K562 (cell line): ENCODE measurements at regions not wholly inside any gene's neighbourhood (a gene's known extent, or its start where the extent isn't known, plus 50 kb on each side); places are given as distances from the start of the nearest gene placed in this dataset.
A peak's percentile ranks its signal among the peaks of the same experiment; 100 is the strongest.

Experiments
- ATAC-seq: fragments of 200-7000 bp; cut with Tn5 transposase; 3 replicates; pipeline ENCODE4 v1.9.1; 2020; ENCODE audit warnings: moderate library complexity
- BruUV-seq: library from RNA; stranded (reverse); fragments of 400-500 nt; replicated peaks from 2 replicates; lab custom pipeline; 2021; lab: Mats Ljungman, UMichigan
- CTCF ChIA-PET: fragments of 300-600 bp; formaldehyde crosslinking; extraction: SDS; loops from one replicate; lab custom pipeline; 2021; ENCODE audit warnings: low intra/inter-chr PET ratio; lab: Yijun Ruan, JAX
- POLR2A ChIA-PET: fragments of 300-600, 350-650 bp; sonication (Branson Sonifier 250); formaldehyde crosslinking; extraction: SDS; loops from one replicate; lab custom pipeline; 2021; ENCODE audit warnings: antibody characterized with exemption, inconsistent platforms; lab: Yijun Ruan, JAX
- DNase-seq, 4 experiments: peaks; one replicate each; pipeline versions ENCODE4 v3.0.0 to v3.0.0-alpha.2; 2011 to 2018; ENCODE audit warnings: low spot score in 3 of 4, mixed read lengths in 3 of 4; ENCODE audit errors: extremely low read depth in 1 of 4
- FAIRE-seq: peaks from 2 replicates; lab custom pipeline; 2011; peaks lifted over from hg19 to GRCh38; lab: Jason Lieb, UNC
- H2AFZ ChIP-seq: 2 replicates; pipeline ENCODE4 v1.6.0; 2011; ENCODE audit warnings: low read depth, low read length, control low read depth, inconsistent platforms
- H3K27ac ChIP-seq: fragments of 200-600 bp; 3 replicates; pipeline ENCODE4 v1.8.0; 2011; ENCODE audit warnings: low read depth, mild to moderate bottlenecking, control low read depth, inconsistent platforms, low read length, moderate library complexity, mixed read lengths; ENCODE audit errors: extremely low read depth
- H3K27me3 ChIP-seq, 2 experiments: fragments of 300-600 bp in 1 of 2; 2 replicates in 1 of 2; 3 replicates in 1 of 2; pipeline versions ENCODE4 v1.6.0 to v1.8.0; 2011; ENCODE audit warnings: inconsistent platforms in 2 of 2, low read length in 2 of 2, mild to moderate bottlenecking in 1 of 2, mixed read lengths in 1 of 2, moderate library complexity in 1 of 2; ENCODE audit not compliant: control insufficient read depth in 2 of 2, insufficient read depth in 2 of 2
- H3K36me3 ChIP-seq: fragments of 300-600 bp; 3 replicates; pipeline ENCODE4 v1.8.0; 2011; ENCODE audit warnings: mild to moderate bottlenecking, low read length, inconsistent platforms; ENCODE audit not compliant: control insufficient read depth, insufficient read depth
- H3K4me1 ChIP-seq, 2 experiments: fragments of 200-600 bp in 1 of 2; replicated peaks in 1 of 2; 2 replicates in 1 of 2; 3 replicates in 1 of 2; pipeline versions ENCODE4 v1.5.1 to v1.8.0; 2011; ENCODE audit warnings: inconsistent platforms in 2 of 2, low read length in 2 of 2, mild to moderate bottlenecking in 1 of 2, mixed read lengths in 1 of 2, moderate library complexity in 1 of 2; ENCODE audit not compliant: control insufficient read depth in 2 of 2, insufficient read depth in 2 of 2
- H3K4me2 ChIP-seq: 2 replicates; pipeline ENCODE4 v1.6.1; 2011; ENCODE audit warnings: low read length, control low read depth, inconsistent platforms, mixed read lengths; ENCODE audit not compliant: insufficient read depth
- H3K4me3 ChIP-seq: fragments of 200-600 bp; sonication (generic), shearing (Covaris generic); 2 replicates; pipeline ENCODE4 v1.5.1; 2016; ENCODE audit warnings: control low read depth, inconsistent platforms
- H3K79me2 ChIP-seq: fragments of 200-600 bp; 3 replicates; pipeline ENCODE4 v1.8.0; 2011; ENCODE audit warnings: low read length, inconsistent platforms; ENCODE audit not compliant: control insufficient read depth, insufficient read depth
- H3K9ac ChIP-seq, 2 experiments: 2 replicates each; pipeline versions ENCODE4 v1.6.0 to v1.6.1; 2011; ENCODE audit warnings: low read depth in 2 of 2, low read length in 2 of 2, control low read depth in 1 of 2, inconsistent platforms in 1 of 2, mild to moderate bottlenecking in 1 of 2, mixed read lengths in 1 of 2; ENCODE audit not compliant: insufficient read depth in 1 of 2
- H3K9me1 ChIP-seq: one replicate; pipeline ENCODE4 v1.6.0; 2011; ENCODE audit warnings: inconsistent platforms, mild to moderate bottlenecking, low read length, moderate library complexity; ENCODE audit not compliant: control insufficient read depth, insufficient read depth
- H3K9me3 ChIP-seq: replicated peaks from 2 replicates; pipeline ENCODE4 v1.5.1; 2011; ENCODE audit warnings: low read depth, low read length, inconsistent platforms; ENCODE audit not compliant: control insufficient read depth, insufficient read depth
- H4K20me1 ChIP-seq: replicated peaks from 2 replicates; pipeline ENCODE4 v1.6.1; 2011; ENCODE audit warnings: low read length, inconsistent platforms, mixed read lengths; ENCODE audit not compliant: control insufficient read depth, insufficient read depth
- BRF1 ChIP-seq: IDR thresholded peaks from 3 replicates; pipeline ENCODE4 v1.6.1; 2011; ENCODE audit warnings: borderline replicate concordance, mild to moderate bottlenecking; ENCODE audit not compliant: insufficient read length; ENCODE audit errors: extremely low read depth
- CBX3 ChIP-seq, 2 experiments: IDR thresholded peaks; 1 replicate in 1 of 2; 2 replicates in 1 of 2; pipeline ENCODE4 v1.6.1; 2012; ENCODE audit warnings: inconsistent platforms in 2 of 2, low read length in 2 of 2, borderline replicate concordance in 1 of 2, control low read depth in 1 of 2
- CC2D1A ChIP-seq: fragments of 450-650 bp; IDR thresholded peaks from 2 replicates; pipeline ENCODE4 v1.6.1; 2017; ENCODE audit warnings: mild to moderate bottlenecking
- CCNT2 ChIP-seq: IDR thresholded peaks from 2 replicates; pipeline ENCODE4 v1.6.1; 2011; ENCODE audit warnings: borderline replicate concordance, low read depth, mild to moderate bottlenecking, moderate library complexity, mixed read lengths, low read length; ENCODE audit not compliant: insufficient read length; ENCODE audit errors: extremely low read depth
- DDX20 ChIP-seq: fragments of 450-650 bp; IDR thresholded peaks from 2 replicates; pipeline ENCODE4 v1.6.1; 2016; ENCODE audit warnings: missing genetic modification characterization, low read depth, mild to moderate bottlenecking, missing compliant biosample characterization, moderate library complexity
- FOXK2 ChIP-seq, 2 experiments: fragments of 450-650 bp; IDR thresholded peaks in 1 of 2; conservative IDR thresholded peaks in 1 of 2; 2 replicates each; pipeline ENCODE4 v1.6.1; 2016; ENCODE audit warnings: low read depth in 2 of 2, mild to moderate bottlenecking in 1 of 2
- GABPB1 ChIP-seq: sonication (generic); formaldehyde crosslinking; IDR thresholded peaks from 2 replicates; pipeline ENCODE4 v1.8.0; 2022; ENCODE audit warnings: mild to moderate bottlenecking, missing genetic modification reagents
- GABPB2 ChIP-seq: fragments of 250-450 bp; sonication (Bioruptor Pico); conservative IDR thresholded peaks from 2 replicates; pipeline ENCODE4 v1.5.1; 2021; ENCODE audit warnings: mild to moderate bottlenecking
- HSF4 ChIP-seq: fragments of 250-450 bp; sonication (Bioruptor Pico); IDR thresholded peaks from 2 replicates; pipeline ENCODE4 v2.1.2; 2022; ENCODE audit warnings: mild to moderate bottlenecking, moderate library complexity, borderline replicate concordance
- KAT8 ChIP-seq: fragments of 450-650 bp; IDR thresholded peaks from 2 replicates; pipeline ENCODE4 v1.6.1; 2016; ENCODE audit warnings: low read depth, mild to moderate bottlenecking
- MTA3 ChIP-seq: fragments of 450-650 bp; formaldehyde crosslinking; IDR thresholded peaks from 2 replicates; pipeline ENCODE4 v1.6.1; 2017; ENCODE audit warnings: mild to moderate bottlenecking, borderline replicate concordance
- SMARCB1 ChIP-seq: IDR thresholded peaks from 2 replicates; pipeline ENCODE4 v1.6.1; 2011; ENCODE audit warnings: improper control_type of control experiment, low read depth; ENCODE audit not compliant: insufficient read length
- TBL1XR1 ChIP-seq, 2 experiments: IDR thresholded peaks; 2 replicates each; pipeline ENCODE4 v1.6.1; 2012; ENCODE audit warnings: improper control_type of control experiment in 2 of 2, low read length in 2 of 2, mild to moderate bottlenecking in 1 of 2
- WHSC1 ChIP-seq: IDR thresholded peaks from one replicate; pipeline ENCODE4 v1.6.1; 2012; ENCODE audit warnings: low read length, control low read depth, inconsistent platforms
- ZNF408 ChIP-seq: fragments of 250-450 bp; sonication (Bioruptor Pico); IDR thresholded peaks from 2 replicates; pipeline ENCODE4 v1.4.0; 2020; ENCODE audit warnings: low read depth, mild to moderate bottlenecking, moderate library complexity
- ZNF696 ChIP-seq: fragments of 250-450 bp; sonication (Bioruptor Pico); conservative IDR thresholded peaks from 2 replicates; pipeline ENCODE4 v1.4.0; 2020; ENCODE audit warnings: mild to moderate bottlenecking, moderate library complexity
- ZNF764 ChIP-seq: fragments of 250-450 bp; sonication (Bioruptor Pico); IDR thresholded peaks from 2 replicates; pipeline ENCODE4 v1.4.0; 2020; ENCODE audit warnings: low read depth, mild to moderate bottlenecking, moderate library complexity
- ZSCAN32 ChIP-seq: fragments of 450-650 bp; formaldehyde crosslinking; IDR thresholded peaks from 2 replicates; pipeline ENCODE4 v1.4.0; 2020; ENCODE audit warnings: mild to moderate bottlenecking, moderate library complexity
- WGBS: fragments of 100-300 bp; shearing (Covaris generic); methylation state at CpG from one replicate; pipeline ENCODE4 v1.1.6; 2016; ENCODE audit warnings: low coverage, mixed read lengths; ENCODE audit not compliant: insufficient coverage; ENCODE audit errors: missing lambda C conversion rate; 5-methylcytosine and 5-hydroxymethylcytosine counted together
- in situ Hi-C: fragments of 300-500 bp; cut with MboI; formaldehyde crosslinking; loops from 4 replicates; pipeline ENCODE4 v1.15.0; 2018; ENCODE audit warnings: inconsistent platforms, mixed read lengths
- intact Hi-C: fragments of 100-400 bp; cut with micrococcal nuclease; formaldehyde crosslinking; loops from 2 replicates; pipeline ENCODE4 v1.14.2; 2022
- TF ChIP-seq, protein P1 (sequence below): sonication (generic); formaldehyde crosslinking; IDR thresholded peaks from 2 replicates; pipeline ENCODE4 v1.8.0; 2022; ENCODE audit warnings: mild to moderate bottlenecking, missing genetic modification reagents
- TF ChIP-seq, protein P2 (sequence below): fragments of 450-650 bp; IDR thresholded peaks from 2 replicates; pipeline ENCODE4 v1.6.1; 2017; ENCODE audit warnings: antibody characterized with exemption, mild to moderate bottlenecking

DNA sequence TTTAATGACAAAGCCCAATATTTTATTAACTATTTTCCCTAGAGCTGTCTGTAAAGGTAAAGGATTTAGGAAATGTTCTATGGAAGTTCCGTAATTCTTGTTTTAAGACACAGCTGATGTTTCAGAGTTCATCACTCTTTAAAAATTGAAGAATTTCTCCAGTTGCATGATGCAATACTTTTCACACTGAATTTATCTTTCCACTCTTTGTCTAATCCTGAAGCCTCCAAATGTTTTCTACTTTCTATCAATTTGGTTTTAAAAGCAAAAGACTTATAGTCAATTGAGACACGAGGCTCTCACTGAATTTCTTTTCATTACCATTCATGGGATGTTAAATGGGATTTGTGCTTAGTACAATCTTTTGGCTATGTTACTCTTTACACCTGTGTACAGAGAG, 223.2 kb downstream of the TDRD15 start:
- in situ Hi-C loops (no loop called here), intact Hi-C loops (no loop called here)
- Histone ChIP-seq H3K9me1 (no peaks in the 10 kb centered on the region), H3K4me2 (no peak overlapping the region), H3K27ac (no peak overlapping the region), H3K36me3 (no peaks in the 10 kb centered on the region), H4K20me1 (no peaks in the 10 kb centered on the region), H3K4me1 (no peaks in the 10 kb centered on the region), H3K4me3 (no peak overlapping the region), H3K79me2 (no peaks in the 10 kb centered on the region), H2AFZ (no peak overlapping the region), H3K9me3 (no peaks in the 10 kb centered on the region), H3K9ac (no peak overlapping the region), H3K27me3 (no peaks in the 10 kb centered on the region)
- DNase-seq (no peak), FAIRE-seq (no peak), ATAC-seq (no peak)
- BruUV-seq = no TSS peak
- ChIA-PET POLR2A (no interaction called here), CTCF (no interaction called here)
- WGBS = 0% methylated on average over 2 of the region's 2 CpGs
- TF ChIP-seq WHSC1 (no peak), ZNF408 (no peak), MTA3 (no peak), GABPB1 (CRISPR knock-in tag) (no peak), SMARCB1 (no peak), CCNT2 (no peak), ZNF696 (no peak), TBL1XR1 (IDR thresholded peaks at IDR 0.05; ENCODE audit: low read length in 2 of 2) (no peak), BRF1 (no peak), FOXK2 (conservative IDR thresholded peaks at IDR 0.05 in 1 of 2, IDR thresholded peaks at IDR 0.05 in 1 of 2; ENCODE audit: low read depth in 2 of 2) (no peak), KAT8 (no peak), CBX3 (IDR thresholded peaks at IDR 0.05; ENCODE audit: borderline replicate concordance in 1 of 2, low read length in 2 of 2) (no peak), CC2D1A (no peak), DDX20 (tag) (no peak), ZNF764 (no peak), HSF4 (CRISPR knock-in tag) (no peak), GABPB2 (CRISPR knock-in tag) (no peak), ZSCAN32 (peak; percentile 77; the same call in 1 of the 2 replicates)
- TF ChIP-seq, protein P1, sequence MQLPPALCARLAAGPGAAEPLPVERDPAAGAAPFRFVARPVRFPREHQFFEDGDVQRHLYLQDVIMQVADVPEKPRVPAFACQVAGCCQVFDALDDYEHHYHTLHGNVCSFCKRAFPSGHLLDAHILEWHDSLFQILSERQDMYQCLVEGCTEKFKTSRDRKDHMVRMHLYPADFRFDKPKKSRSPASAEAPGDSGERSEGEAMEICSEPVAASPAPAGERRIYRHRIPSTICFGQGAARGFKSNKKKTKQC (CRISPR knock-in tag) = no peak
- TF ChIP-seq, protein P2, sequence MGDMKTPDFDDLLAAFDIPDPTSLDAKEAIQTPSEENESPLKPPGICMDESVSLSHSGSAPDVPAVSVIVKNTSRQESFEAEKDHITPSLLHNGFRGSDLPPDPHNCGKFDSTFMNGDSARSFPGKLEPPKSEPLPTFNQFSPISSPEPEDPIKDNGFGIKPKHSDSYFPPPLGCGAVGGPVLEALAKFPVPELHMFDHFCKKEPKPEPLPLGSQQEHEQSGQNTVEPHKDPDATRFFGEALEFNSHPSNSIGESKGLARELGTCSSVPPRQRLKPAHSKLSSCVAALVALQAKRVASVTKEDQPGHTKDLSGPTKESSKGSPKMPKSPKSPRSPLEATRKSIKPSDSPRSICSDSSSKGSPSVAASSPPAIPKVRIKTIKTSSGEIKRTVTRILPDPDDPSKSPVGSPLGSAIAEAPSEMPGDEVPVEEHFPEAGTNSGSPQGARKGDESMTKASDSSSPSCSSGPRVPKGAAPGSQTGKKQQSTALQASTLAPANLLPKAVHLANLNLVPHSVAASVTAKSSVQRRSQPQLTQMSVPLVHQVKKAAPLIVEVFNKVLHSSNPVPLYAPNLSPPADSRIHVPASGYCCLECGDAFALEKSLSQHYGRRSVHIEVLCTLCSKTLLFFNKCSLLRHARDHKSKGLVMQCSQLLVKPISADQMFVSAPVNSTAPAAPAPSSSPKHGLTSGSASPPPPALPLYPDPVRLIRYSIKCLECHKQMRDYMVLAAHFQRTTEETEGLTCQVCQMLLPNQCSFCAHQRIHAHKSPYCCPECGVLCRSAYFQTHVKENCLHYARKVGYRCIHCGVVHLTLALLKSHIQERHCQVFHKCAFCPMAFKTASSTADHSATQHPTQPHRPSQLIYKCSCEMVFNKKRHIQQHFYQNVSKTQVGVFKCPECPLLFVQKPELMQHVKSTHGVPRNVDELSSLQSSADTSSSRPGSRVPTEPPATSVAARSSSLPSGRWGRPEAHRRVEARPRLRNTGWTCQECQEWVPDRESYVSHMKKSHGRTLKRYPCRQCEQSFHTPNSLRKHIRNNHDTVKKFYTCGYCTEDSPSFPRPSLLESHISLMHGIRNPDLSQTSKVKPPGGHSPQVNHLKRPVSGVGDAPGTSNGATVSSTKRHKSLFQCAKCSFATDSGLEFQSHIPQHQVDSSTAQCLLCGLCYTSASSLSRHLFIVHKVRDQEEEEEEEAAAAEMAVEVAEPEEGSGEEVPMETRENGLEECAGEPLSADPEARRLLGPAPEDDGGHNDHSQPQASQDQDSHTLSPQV = no peak
